ENCODE measurements at regions not wholly inside any gene's neighbourhood (a gene's known extent, or its start where the extent isn't known, plus 50 kb on each side); places are given as distances from the start of the nearest gene placed in this dataset.
"Not testable (repeated sequence)": the region's sequence is repeated elsewhere in the genome, so short reads cannot be mapped to it uniquely, and the experiment has no call there.

GRCh38 chr2:5598156-5598555, 94.0 kb upstream of the SOX11 start:
- DNase-seq (ENCODE audit: low spot score in 2 of 2): no peak
- Histone ChIP-seq H3K36me3 (replicated peaks) (no peaks in the 10 kb centered on the region), H3K9me3 (no peaks in the 10 kb centered on the region), H3K4me1 (no peaks in the 10 kb centered on the region), H3K27me3 (ENCODE audit: low read depth) (no peaks in the 10 kb centered on the region), H3K4me3 (no peak overlapping the region)
- in situ Hi-C loops (cut with MboI; ENCODE audit: low sequenced_read_pairs): no loop called here

GRCh38 chr2:5609201-5609600, 83.0 kb upstream of the SOX11 start:
- H3K36me3 ChIP-seq (replicated peaks): no peaks in the 10 kb centered on the region
- no peaks in the 10 kb centered on the region for H3K27me3 ChIP-seq (ENCODE audit: low read depth)
- DNase-seq (ENCODE audit: low spot score in 2 of 2): no peak
- no peak overlapping the region for H3K4me3 ChIP-seq
- H3K4me1 ChIP-seq: no peaks in the 10 kb centered on the region
- H3K9me3 ChIP-seq: no peaks in the 10 kb centered on the region; the same call in 1 of the 2 replicates
- in situ Hi-C loops (cut with MboI; ENCODE audit: low sequenced_read_pairs): no loop called here

DNA sequence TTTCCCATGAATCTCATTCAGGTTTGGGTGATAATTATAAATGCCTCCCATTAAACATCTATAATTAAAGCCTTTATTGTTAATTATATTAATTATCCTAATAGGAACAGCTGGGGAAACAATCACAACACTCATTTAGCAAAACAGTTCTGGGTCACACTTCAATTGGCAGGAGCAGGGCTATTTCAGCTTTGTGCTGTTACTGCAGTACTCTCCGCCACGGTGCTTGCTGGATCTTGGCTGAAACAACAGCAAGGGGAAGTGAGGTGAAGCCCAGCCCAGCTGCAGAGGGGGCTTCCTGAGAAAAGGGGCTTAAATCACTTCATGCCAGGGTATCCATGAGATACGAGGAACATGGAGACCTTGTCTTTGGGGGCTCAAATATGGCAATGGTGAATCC, 79.5 kb upstream of the SOX11 start:
- DNase-seq (ENCODE audit: low spot score in 2 of 2): no peak
- Histone ChIP-seq H3K27me3 (ENCODE audit: low read depth) (no peaks in the 10 kb centered on the region), H3K9me3 (no peaks in the 10 kb centered on the region; the same call in 1 of the 2 replicates), H3K4me1 (no peaks in the 10 kb centered on the region), H3K36me3 (replicated peaks) (no peaks in the 10 kb centered on the region), H3K4me3 (no peak overlapping the region)
- in situ Hi-C loops (cut with MboI; ENCODE audit: low sequenced_read_pairs): no loop called here

- Histone ChIP-seq H3K9me3 (no peaks in the 10 kb centered on the region; the same call in 1 of the 2 replicates), H3K27me3 (ENCODE audit: low read depth) (no peaks in the 10 kb centered on the region), H3K4me3 (no peak overlapping the region), H3K36me3 (replicated peaks) (no peaks in the 10 kb centered on the region), H3K4me1 (no peaks in the 10 kb centered on the region)
- DNase-seq (ENCODE audit: low spot score in 2 of 2): no peak
- in situ Hi-C loops (cut with MboI; ENCODE audit: low sequenced_read_pairs): no loop called here
These were observed 76.2 kb upstream of the SOX11 start for GRCh38 chr2:5616019-5616418.

GRCh38 chr2:5617358-5617757, 74.8 kb upstream of the SOX11 start:
- no peaks in the 10 kb centered on the region for H3K4me1 ChIP-seq
- in situ Hi-C loops (cut with MboI; ENCODE audit: low sequenced_read_pairs): no loop called here
- H3K9me3 ChIP-seq: no peaks in the 10 kb centered on the region; the same call in none of the 2 replicates
- no peaks in the 10 kb centered on the region for H3K36me3 ChIP-seq (replicated peaks)
- no peak overlapping the region for H3K4me3 ChIP-seq
- no peaks in the 10 kb centered on the region for H3K27me3 ChIP-seq (ENCODE audit: low read depth)
- DNase-seq (ENCODE audit: low spot score in 2 of 2): no peak

GRCh38 chr2:5617796-5618195, 74.4 kb upstream of the SOX11 start:
- Histone ChIP-seq H3K27me3 (ENCODE audit: low read depth) (no peaks in the 10 kb centered on the region), H3K9me3 (no peaks in the 10 kb centered on the region; the same call in none of the 2 replicates), H3K4me3 (no peak overlapping the region), H3K36me3 (replicated peaks) (no peaks in the 10 kb centered on the region), H3K4me1 (no peaks in the 10 kb centered on the region)
- in situ Hi-C loops (cut with MboI; ENCODE audit: low sequenced_read_pairs): no loop called here
- no peak for DNase-seq (ENCODE audit: low spot score in 2 of 2)

DNA sequence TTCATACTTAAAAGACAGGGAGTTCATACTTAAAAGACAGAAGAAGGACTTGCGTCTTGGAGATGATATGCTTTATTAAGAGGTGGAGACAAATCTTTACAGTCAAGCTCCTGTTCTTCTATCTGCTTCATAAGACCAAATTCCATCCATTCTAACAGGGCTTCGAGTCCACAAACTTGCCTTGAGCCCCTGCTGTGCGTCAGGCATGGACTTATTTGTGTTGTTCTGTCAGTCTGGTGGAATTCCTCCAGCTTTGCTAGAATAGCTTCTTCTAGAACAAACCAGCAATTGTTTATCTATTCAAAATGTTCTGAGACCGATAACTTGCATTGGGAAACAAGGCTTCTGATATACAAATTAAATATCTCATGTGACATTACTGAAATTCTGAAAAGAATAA, 73.9 kb upstream of the SOX11 start:
- DNase-seq (ENCODE audit: low spot score in 2 of 2): no peak
- Histone ChIP-seq H3K4me1 (no peaks in the 10 kb centered on the region), H3K4me3 (no peak overlapping the region), H3K27me3 (ENCODE audit: low read depth) (no peaks in the 10 kb centered on the region), H3K36me3 (replicated peaks) (no peaks in the 10 kb centered on the region), H3K9me3 (no peaks in the 10 kb centered on the region; the same call in none of the 2 replicates)
- in situ Hi-C loops (cut with MboI; ENCODE audit: low sequenced_read_pairs): no loop called here

GRCh38 chr2:5625556-5626065, 66.6 kb upstream of the SOX11 start:
- H3K36me3 ChIP-seq (replicated peaks); in situ Hi-C loops (cut with MboI; ENCODE audit: low sequenced_read_pairs); H3K27me3 ChIP-seq (ENCODE audit: low read depth); H3K9me3 ChIP-seq; H3K4me1 ChIP-seq; H3K4me3 ChIP-seq; DNase-seq (ENCODE audit: low spot score in 2 of 2): not testable (repeated sequence)

- DNase-seq (ENCODE audit: low spot score in 2 of 2); in situ Hi-C loops (cut with MboI; ENCODE audit: low sequenced_read_pairs); H3K4me3 ChIP-seq; H3K4me1 ChIP-seq; H3K27me3 ChIP-seq (ENCODE audit: low read depth); H3K36me3 ChIP-seq (replicated peaks); H3K9me3 ChIP-seq: not testable (repeated sequence)
These were observed 63.7 kb upstream of the SOX11 start for GRCh38 chr2:5628484-5628883.

GRCh38 chr2:5629510-5629909, 62.7 kb upstream of the SOX11 start:
- H3K9me3 ChIP-seq; H3K4me1 ChIP-seq; in situ Hi-C loops (cut with MboI; ENCODE audit: low sequenced_read_pairs); DNase-seq (ENCODE audit: low spot score in 2 of 2); H3K27me3 ChIP-seq (ENCODE audit: low read depth); H3K4me3 ChIP-seq; H3K36me3 ChIP-seq (replicated peaks): not testable (repeated sequence)

DNA sequence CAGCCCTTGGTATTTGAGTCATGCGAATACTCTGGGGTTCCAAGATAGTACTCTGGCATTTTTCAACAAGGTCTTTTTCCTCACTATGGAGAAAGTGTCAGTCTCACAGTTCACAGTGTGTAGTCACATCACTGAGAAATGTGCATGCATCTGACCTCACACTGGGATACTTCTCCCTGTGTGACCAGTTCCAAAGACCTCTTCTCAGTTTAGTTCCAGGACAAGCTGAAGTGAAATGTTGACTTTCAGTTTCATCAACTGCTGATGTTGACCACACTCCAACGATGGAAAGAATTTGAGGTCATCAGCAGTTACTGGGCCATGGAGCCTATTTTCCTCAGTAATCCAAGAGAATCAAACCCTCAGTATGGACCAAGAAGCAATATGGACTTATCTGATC, 55.1 kb upstream of the SOX11 start:
- H3K36me3 ChIP-seq (replicated peaks); H3K4me3 ChIP-seq; H3K27me3 ChIP-seq (ENCODE audit: low read depth); DNase-seq (ENCODE audit: low spot score in 2 of 2); in situ Hi-C loops (cut with MboI; ENCODE audit: low sequenced_read_pairs); H3K9me3 ChIP-seq; H3K4me1 ChIP-seq: not testable (repeated sequence)
